Right lobe of liver (tissue), 6 donors: ENCODE measurements at regions not wholly inside any gene's neighbourhood (a gene's known extent, or its start where the extent isn't known, plus 50 kb on each side); places are given as distances from the start of the nearest gene placed in this dataset.

Experiments
- ATAC-seq, 4 donors: fragments of 200-7000 bp; cut with Tn5 transposase; one replicate each; pipeline ENCODE4 v1.9.1; 2020; ENCODE audit warnings: mild to moderate bottlenecking in 4 of 4, moderate library complexity in 4 of 4
- DNase-seq, 3 donors: peaks; one replicate each; pipeline ENCODE4 v3.0.0-alpha.2; 2020
- H3K27ac ChIP-seq, 3 donors: fragments of 200-600 bp; one replicate each; pipeline ENCODE4 v1.8.0; 2022
- H3K27me3 ChIP-seq, 2 donors: fragments of 200-600 bp; one replicate each; pipeline ENCODE4 v1.8.0; 2022
- H3K36me3 ChIP-seq, 4 donors: fragments of 200-600 bp; sonication (generic) in 1 of 4; one replicate each; pipeline versions ENCODE4 v1.5.1 to v1.8.0; 2017 to 2022; ENCODE audit warnings: control low read depth in 1 of 4
- H3K4me1 ChIP-seq, 4 donors: fragments of 200-600 bp; sonication (generic) in 1 of 4; one replicate each; pipeline versions ENCODE4 v1.5.1 to v1.8.0; 2017 to 2022; ENCODE audit warnings: control low read depth in 1 of 4
- H3K4me3 ChIP-seq, 3 donors: fragments of 200-600 bp; one replicate each; pipeline ENCODE4 v1.8.0; 2022
- H3K9me3 ChIP-seq, 4 donors: fragments of 200-600 bp; sonication (generic) in 1 of 4; one replicate each; pipeline versions ENCODE4 v1.5.1 to v1.8.0; 2017 to 2022; ENCODE audit warnings: control low read depth in 1 of 4
- CTCF ChIP-seq, 4 donors: fragments of 200-600 bp in 3 of 4; fragments of 450-650 bp in 1 of 4; IDR thresholded peaks; one replicate each; pipeline versions ENCODE4 v1.5.1 to v1.8.0; 2016 to 2022; ENCODE audit warnings: antibody characterized with exemption in 4 of 4, mild to moderate bottlenecking in 2 of 4
- POLR2A ChIP-seq: fragments of 450-650 bp; IDR thresholded peaks from one replicate; pipeline ENCODE4 v1.6.1; 2017; ENCODE audit warnings: antibody characterized with exemption, mild to moderate bottlenecking
- WGBS: methylation state at CpG from one replicate; pipeline ENCODE4 v1.1.6; 2018; ENCODE audit warnings: low coverage, low lambda C conversion rate; ENCODE audit not compliant: insufficient coverage; ENCODE audit errors: missing lambda C conversion rate; 5-methylcytosine and 5-hydroxymethylcytosine counted together
- intact Hi-C, 2 donors: fragments of 100-400 bp; cut with DNase I; formaldehyde crosslinking; loops; one replicate each; pipeline versions ENCODE4 v1.11.2 to v1.14.1; 2022
- donor health status: DM: no; HTN: yes; CAD: no.
- donor health status: DM: no; HTN: no; CAD: no.
- donor health status: DM: no; HTN: no; CAD: no.
- donor health status: DM: no; HTN: yes; CAD: no.
- donor health status: DM: no; HTN: yes; CAD: no.

DNA sequence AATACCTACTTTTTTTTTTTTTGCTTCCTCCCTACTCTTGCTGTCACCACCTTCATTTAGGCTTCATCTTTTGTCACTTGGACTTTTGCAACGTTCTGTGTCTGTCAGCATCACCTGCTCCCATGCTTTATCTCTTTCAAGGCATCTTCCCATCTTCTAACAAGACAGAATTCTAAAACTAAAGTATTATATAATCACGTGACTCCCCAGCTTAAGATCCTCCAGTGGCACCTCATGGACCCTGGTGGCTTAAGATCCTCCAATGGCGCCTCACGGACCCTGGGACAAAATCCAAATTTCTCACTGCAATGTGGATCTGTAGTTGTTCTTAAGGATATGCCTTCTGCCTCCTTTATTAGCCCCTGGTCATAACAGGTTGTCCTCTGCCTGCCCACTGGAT, 248.2 kb upstream of the SORL1-AS1 start:
- TF ChIP-seq CTCF (IDR thresholded peaks at IDR 0.05), result no peak
- no peak for TF ChIP-seq POLR2A
- 45% methylated on average over 4 of the region's 4 CpGs for WGBS
- H3K27ac ChIP-seq, result no peak overlapping the region

DNA sequence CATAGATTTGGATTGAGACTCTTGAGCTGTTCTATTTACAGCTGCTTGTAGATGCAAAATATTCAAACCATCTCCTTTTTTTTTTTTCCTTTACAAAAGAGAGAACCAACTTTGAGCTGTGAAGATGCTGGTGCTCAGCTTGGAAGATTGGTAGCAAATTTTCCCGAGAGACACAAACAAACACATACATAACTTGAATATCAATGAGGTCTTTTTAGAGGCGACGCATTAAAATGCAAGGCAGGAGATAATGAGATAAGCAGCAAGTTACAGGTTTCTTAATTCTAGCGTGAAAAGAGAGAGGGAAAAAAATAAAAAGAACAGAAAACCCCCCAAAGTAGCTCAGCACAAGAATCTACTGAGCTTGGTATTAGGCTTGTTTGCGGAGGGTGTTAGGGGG, 247.0 kb upstream of the SORL1-AS1 start:
- no peak overlapping the region for H3K27ac ChIP-seq
- H3K9me3 ChIP-seq, result no peaks in the 10 kb centered on the region
- no peak overlapping the region for H3K4me3 ChIP-seq
- ATAC-seq, result no peak
- no peaks in the 10 kb centered on the region for H3K27me3 ChIP-seq
- intact Hi-C loops, result no loop called here
- no peaks in the 10 kb centered on the region for H3K4me1 ChIP-seq
- no peaks in the 10 kb centered on the region for H3K36me3 ChIP-seq
- no peak for DNase-seq
- TF ChIP-seq POLR2A (no peak), CTCF (IDR thresholded peaks at IDR 0.05) (no peak)
- 38% methylated on average over 5 of the region's 5 CpGs for WGBS

More for the DNA sequence above, 248.2 kb upstream of the SORL1-AS1 start:
- Histone ChIP-seq H3K27me3 (no peaks in the 10 kb centered on the region), H3K9me3 (no peaks in the 10 kb centered on the region), H3K4me3 (no peak overlapping the region), H3K36me3 (no peaks in the 10 kb centered on the region), H3K4me1 (no peaks in the 10 kb centered on the region)
- intact Hi-C loops, result no loop called here
- ATAC-seq (no peak), DNase-seq (no peak)

GRCh38 chr11:121696931-121697670, 244.3 kb upstream of the SORL1-AS1 start:
- ATAC-seq (no peak), DNase-seq (no peak)
- Histone ChIP-seq H3K4me1 (no peaks in the 10 kb centered on the region), H3K9me3 (no peaks in the 10 kb centered on the region), H3K4me3 (no peak overlapping the region), H3K27me3 (no peaks in the 10 kb centered on the region), H3K27ac (no peak overlapping the region), H3K36me3 (no peaks in the 10 kb centered on the region)
- TF ChIP-seq POLR2A, result no peak
- TF ChIP-seq CTCF (IDR thresholded peaks at IDR 0.05), result no peak
- intact Hi-C loops, result no loop called here
- WGBS, result 67% methylated on average over 10 of the region's 10 CpGs

GRCh38 chr11:121696177-121696871, 243.6 kb upstream of the SORL1-AS1 start:
- H3K4me1 ChIP-seq, result no peaks in the 10 kb centered on the region
- intact Hi-C loops, result no loop called here
- ATAC-seq, result no peak
- no peak overlapping the region for H3K27ac ChIP-seq
- 59% methylated on average over 19 of the region's 20 CpGs for WGBS
- H3K27me3 ChIP-seq, result no peaks in the 10 kb centered on the region
- DNase-seq, result no peak
- no peaks in the 10 kb centered on the region for H3K36me3 ChIP-seq
- no peak for TF ChIP-seq CTCF (IDR thresholded peaks at IDR 0.05)
- no peak for TF ChIP-seq POLR2A
- no peak overlapping the region for H3K4me3 ChIP-seq
- H3K9me3 ChIP-seq, result no peaks in the 10 kb centered on the region
